Posterior vena cava (tissue), 2 donors: ENCODE measurements at regions not wholly inside any gene's neighbourhood (a gene's known extent, or its start where the extent isn't known, plus 50 kb on each side); places are given as distances from the start of the nearest gene placed in this dataset.

Source experiments
- DNase-seq: peaks from one replicate; pipeline ENCODE4 v3.0.0-alpha.2; 2020; ENCODE audit warnings: low spot score
- intact Hi-C, 2 donors: fragments of 100-400 bp; cut with DNase I; formaldehyde crosslinking; loops; one replicate each; pipeline versions ENCODE4 v1.14.1 to v1.14.2; 2022 to 2023
- donor health status: DM: yes; HTN: yes; CAD: no.
- donor health status: DM: yes; HTN: yes; CAD: no.

- no peak for DNase-seq
- intact Hi-C loops: no loop called here
These were observed 301.7 kb downstream of the NDFIP2 start for GRCh38 chr13:79782541-79783205.

GRCh38 chr13:79781829-79782540 is 301.0 kb downstream of the NDFIP2 start:
- intact Hi-C loops: no loop called here
- no peak for DNase-seq

GRCh38 chr13:79780240-79780639 is 299.3 kb downstream of the NDFIP2 start:
- intact Hi-C loops: no loop called here

GRCh38 chr13:79779761-79780160 is 298.8 kb downstream of the NDFIP2 start:
- no peak for DNase-seq
- intact Hi-C loops: no loop called here

More at GRCh38 chr13:79780240-79780639, 299.3 kb downstream of the NDFIP2 start:
- DNase-seq: no peak

GRCh38 chr13:79778741-79779460 is 297.9 kb downstream of the NDFIP2 start:
- intact Hi-C loops: no loop called here
- DNase-seq: no peak

GRCh38 chr13:79777504-79777903 is 296.5 kb downstream of the NDFIP2 start:
- DNase-seq: no peak
- intact Hi-C loops: no loop called here

- DNase-seq: no peak
- intact Hi-C loops: no loop called here
These were observed 295.8 kb downstream of the NDFIP2 start for GRCh38 chr13:79776531-79777295.

- intact Hi-C loops: no loop called here
- DNase-seq: no peak
These were observed 294.9 kb downstream of the NDFIP2 start for GRCh38 chr13:79775830-79776229.

GRCh38 chr13:79772811-79773210 is 291.9 kb downstream of the NDFIP2 start:
- intact Hi-C loops: loop anchor here in 1 of 2 donors (5.0 kb wide), 1 partner anchor 121 kb away; no protein-coding TSS in a partner anchor
- no peak for DNase-seq

- intact Hi-C loops: loop anchor here in 1 of 2 donors (5.0 kb wide), 1 partner anchor 119 kb away; no protein-coding TSS in a partner anchor
- DNase-seq: no peak
These were observed 290.5 kb downstream of the NDFIP2 start for GRCh38 chr13:79771493-79771892.

GRCh38 chr13:79770056-79770455 is 289.1 kb downstream of the NDFIP2 start:
- DNase-seq: no peak
- intact Hi-C loops: loop anchor here in 1 of 2 donors (5.0 kb wide), 1 partner anchor 118 kb away; no protein-coding TSS in a partner anchor

GRCh38 chr13:79767126-79767525 is 286.2 kb downstream of the NDFIP2 start:
- intact Hi-C loops: no loop called here
- DNase-seq: no peak

- DNase-seq: no peak
- intact Hi-C loops: no loop called here
These were observed 284.4 kb downstream of the NDFIP2 start for GRCh38 chr13:79765331-79765730.

GRCh38 chr13:79749984-79750551 is 269.1 kb downstream of the NDFIP2 start:
- DNase-seq: no peak
- intact Hi-C loops: no loop called here

GRCh38 chr13:79749566-79749965 is 268.6 kb downstream of the NDFIP2 start:
- intact Hi-C loops: no loop called here
- DNase-seq: no peak

- no peak for DNase-seq
- intact Hi-C loops: no loop called here
These were observed 264.1 kb downstream of the NDFIP2 start for GRCh38 chr13:79745081-79745480.

- no peak for DNase-seq
- intact Hi-C loops: no loop called here
These were observed 262.0 kb downstream of the NDFIP2 start for GRCh38 chr13:79742923-79743322.

GRCh38 chr13:79740991-79741390 is 260.0 kb downstream of the NDFIP2 start:
- no peak for DNase-seq
- intact Hi-C loops: no loop called here

GRCh38 chr13:79736356-79736755 is 255.4 kb downstream of the NDFIP2 start:
- no peak for DNase-seq
- intact Hi-C loops: no loop called here
